ENCODE measurements at regions not wholly inside any gene's neighbourhood (a gene's known extent, or its start where the extent isn't known, plus 50 kb on each side); places are given as distances from the start of the nearest gene placed in this dataset.

DNA sequence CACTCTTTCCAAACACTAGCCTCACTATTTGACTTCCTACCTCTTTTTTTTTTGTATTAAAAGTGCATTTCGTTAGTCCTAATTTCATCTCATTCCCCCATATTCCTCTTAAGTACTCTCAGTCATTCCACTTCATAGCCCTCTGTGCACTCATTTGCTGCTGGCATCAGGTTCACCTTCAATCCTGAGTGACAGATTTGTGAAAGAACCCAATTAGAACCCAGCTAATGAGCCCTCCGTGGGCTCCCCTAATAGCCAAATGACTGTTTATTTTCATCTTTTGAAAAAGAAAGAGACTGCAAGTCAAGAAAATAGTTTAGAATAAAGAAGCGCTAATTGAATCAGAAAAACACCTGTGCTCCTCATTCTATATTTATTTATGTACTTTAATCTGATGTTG, 512.1 kb upstream of the LRATD1 start (continued):
- TF ChIP-seq, protein P1, sequence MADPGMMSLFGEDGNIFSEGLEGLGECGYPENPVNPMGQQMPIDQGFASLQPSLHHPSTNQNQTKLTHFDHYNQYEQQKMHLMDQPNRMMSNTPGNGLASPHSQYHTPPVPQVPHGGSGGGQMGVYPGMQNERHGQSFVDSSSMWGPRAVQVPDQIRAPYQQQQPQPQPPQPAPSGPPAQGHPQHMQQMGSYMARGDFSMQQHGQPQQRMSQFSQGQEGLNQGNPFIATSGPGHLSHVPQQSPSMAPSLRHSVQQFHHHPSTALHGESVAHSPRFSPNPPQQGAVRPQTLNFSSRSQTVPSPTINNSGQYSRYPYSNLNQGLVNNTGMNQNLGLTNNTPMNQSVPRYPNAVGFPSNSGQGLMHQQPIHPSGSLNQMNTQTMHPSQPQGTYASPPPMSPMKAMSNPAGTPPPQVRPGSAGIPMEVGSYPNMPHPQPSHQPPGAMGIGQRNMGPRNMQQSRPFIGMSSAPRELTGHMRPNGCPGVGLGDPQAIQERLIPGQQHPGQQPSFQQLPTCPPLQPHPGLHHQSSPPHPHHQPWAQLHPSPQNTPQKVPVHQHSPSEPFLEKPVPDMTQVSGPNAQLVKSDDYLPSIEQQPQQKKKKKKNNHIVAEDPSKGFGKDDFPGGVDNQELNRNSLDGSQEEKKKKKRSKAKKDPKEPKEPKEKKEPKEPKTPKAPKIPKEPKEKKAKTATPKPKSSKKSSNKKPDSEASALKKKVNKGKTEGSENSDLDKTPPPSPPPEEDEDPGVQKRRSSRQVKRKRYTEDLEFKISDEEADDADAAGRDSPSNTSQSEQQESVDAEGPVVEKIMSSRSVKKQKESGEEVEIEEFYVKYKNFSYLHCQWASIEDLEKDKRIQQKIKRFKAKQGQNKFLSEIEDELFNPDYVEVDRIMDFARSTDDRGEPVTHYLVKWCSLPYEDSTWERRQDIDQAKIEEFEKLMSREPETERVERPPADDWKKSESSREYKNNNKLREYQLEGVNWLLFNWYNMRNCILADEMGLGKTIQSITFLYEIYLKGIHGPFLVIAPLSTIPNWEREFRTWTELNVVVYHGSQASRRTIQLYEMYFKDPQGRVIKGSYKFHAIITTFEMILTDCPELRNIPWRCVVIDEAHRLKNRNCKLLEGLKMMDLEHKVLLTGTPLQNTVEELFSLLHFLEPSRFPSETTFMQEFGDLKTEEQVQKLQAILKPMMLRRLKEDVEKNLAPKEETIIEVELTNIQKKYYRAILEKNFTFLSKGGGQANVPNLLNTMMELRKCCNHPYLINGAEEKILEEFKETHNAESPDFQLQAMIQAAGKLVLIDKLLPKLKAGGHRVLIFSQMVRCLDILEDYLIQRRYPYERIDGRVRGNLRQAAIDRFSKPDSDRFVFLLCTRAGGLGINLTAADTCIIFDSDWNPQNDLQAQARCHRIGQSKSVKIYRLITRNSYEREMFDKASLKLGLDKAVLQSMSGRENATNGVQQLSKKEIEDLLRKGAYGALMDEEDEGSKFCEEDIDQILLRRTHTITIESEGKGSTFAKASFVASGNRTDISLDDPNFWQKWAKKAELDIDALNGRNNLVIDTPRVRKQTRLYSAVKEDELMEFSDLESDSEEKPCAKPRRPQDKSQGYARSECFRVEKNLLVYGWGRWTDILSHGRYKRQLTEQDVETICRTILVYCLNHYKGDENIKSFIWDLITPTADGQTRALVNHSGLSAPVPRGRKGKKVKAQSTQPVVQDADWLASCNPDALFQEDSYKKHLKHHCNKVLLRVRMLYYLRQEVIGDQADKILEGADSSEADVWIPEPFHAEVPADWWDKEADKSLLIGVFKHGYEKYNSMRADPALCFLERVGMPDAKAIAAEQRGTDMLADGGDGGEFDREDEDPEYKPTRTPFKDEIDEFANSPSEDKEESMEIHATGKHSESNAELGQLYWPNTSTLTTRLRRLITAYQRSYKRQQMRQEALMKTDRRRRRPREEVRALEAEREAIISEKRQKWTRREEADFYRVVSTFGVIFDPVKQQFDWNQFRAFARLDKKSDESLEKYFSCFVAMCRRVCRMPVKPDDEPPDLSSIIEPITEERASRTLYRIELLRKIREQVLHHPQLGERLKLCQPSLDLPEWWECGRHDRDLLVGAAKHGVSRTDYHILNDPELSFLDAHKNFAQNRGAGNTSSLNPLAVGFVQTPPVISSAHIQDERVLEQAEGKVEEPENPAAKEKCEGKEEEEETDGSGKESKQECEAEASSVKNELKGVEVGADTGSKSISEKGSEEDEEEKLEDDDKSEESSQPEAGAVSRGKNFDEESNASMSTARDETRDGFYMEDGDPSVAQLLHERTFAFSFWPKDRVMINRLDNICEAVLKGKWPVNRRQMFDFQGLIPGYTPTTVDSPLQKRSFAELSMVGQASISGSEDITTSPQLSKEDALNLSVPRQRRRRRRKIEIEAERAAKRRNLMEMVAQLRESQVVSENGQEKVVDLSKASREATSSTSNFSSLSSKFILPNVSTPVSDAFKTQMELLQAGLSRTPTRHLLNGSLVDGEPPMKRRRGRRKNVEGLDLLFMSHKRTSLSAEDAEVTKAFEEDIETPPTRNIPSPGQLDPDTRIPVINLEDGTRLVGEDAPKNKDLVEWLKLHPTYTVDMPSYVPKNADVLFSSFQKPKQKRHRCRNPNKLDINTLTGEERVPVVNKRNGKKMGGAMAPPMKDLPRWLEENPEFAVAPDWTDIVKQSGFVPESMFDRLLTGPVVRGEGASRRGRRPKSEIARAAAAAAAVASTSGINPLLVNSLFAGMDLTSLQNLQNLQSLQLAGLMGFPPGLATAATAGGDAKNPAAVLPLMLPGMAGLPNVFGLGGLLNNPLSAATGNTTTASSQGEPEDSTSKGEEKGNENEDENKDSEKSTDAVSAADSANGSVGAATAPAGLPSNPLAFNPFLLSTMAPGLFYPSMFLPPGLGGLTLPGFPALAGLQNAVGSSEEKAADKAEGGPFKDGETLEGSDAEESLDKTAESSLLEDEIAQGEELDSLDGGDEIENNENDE (IDR thresholded peaks at IDR 0.05; ENCODE audit: insufficient replicate concordance, low read length): no peak
- no peak for TF ChIP-seq SUZ12 (IDR thresholded peaks at IDR 0.05; ENCODE audit: low read length)
- no peak for TF ChIP-seq YY1 (IDR thresholded peaks at IDR 0.05; ENCODE audit: low read depth, low read length)
- no peak for TF ChIP-seq SP2 (IDR thresholded peaks at IDR 0.05; ENCODE audit: low read length)
- no peak for TF ChIP-seq KDM4A (IDR thresholded peaks at IDR 0.05; ENCODE audit: low read depth, low read length, severe bottlenecking)
- no peak for TF ChIP-seq PHF8 (conservative IDR thresholded peaks at IDR 0.05; ENCODE audit: low read depth, low read length)
- TF ChIP-seq RXRA (IDR thresholded peaks at IDR 0.05; ENCODE audit: insufficient read depth, low read depth, low read length): no peak
- no peak for TF ChIP-seq BCL11A (IDR thresholded peaks at IDR 0.05; ENCODE audit: low read depth in 2 of 2, low read length in 2 of 2)
- TF ChIP-seq MAFK (IDR thresholded peaks at IDR 0.05; ENCODE audit: low read depth, low read length): no peak
- TF ChIP-seq, protein P2, sequence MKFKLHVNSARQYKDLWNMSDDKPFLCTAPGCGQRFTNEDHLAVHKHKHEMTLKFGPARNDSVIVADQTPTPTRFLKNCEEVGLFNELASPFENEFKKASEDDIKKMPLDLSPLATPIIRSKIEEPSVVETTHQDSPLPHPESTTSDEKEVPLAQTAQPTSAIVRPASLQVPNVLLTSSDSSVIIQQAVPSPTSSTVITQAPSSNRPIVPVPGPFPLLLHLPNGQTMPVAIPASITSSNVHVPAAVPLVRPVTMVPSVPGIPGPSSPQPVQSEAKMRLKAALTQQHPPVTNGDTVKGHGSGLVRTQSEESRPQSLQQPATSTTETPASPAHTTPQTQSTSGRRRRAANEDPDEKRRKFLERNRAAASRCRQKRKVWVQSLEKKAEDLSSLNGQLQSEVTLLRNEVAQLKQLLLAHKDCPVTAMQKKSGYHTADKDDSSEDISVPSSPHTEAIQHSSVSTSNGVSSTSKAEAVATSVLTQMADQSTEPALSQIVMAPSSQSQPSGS (IDR thresholded peaks at IDR 0.05; ENCODE audit: low read length): no peak
- no peak for TF ChIP-seq ZNF274 (IDR thresholded peaks at IDR 0.05; ENCODE audit: borderline replicate concordance, extremely low read depth, low read length)

All from H1 (cell line).